ENCODE measurements at regions not wholly inside any gene's neighbourhood (a gene's known extent, or its start where the extent isn't known, plus 50 kb on each side); places are given as distances from the start of the nearest gene placed in this dataset.

GRCh38 chrX:101999644-102000539 lies 68.1 kb upstream of the ZMAT1 start:
- no peak for TF ChIP-seq CTCF (IDR thresholded peaks at IDR 0.05 in 2 of 3, conservative IDR thresholded peaks at IDR 0.05 in 1 of 3; ENCODE audit: borderline replicate concordance in 1 of 3, insufficient read depth in 1 of 3, low read depth in 2 of 3, low read length in 2 of 3)
- TF ChIP-seq POLR2AphosphoS5 (IDR thresholded peaks at IDR 0.05; ENCODE audit: low read depth, low read length): no peak
